ENCODE measurements at regions not wholly inside any gene's neighbourhood (a gene's known extent, or its start where the extent isn't known, plus 50 kb on each side); places are given as distances from the start of the nearest gene placed in this dataset.
"Not testable (repeated sequence)": the region's sequence is repeated elsewhere in the genome, so short reads cannot be mapped to it uniquely, and the experiment has no call there.

DNA sequence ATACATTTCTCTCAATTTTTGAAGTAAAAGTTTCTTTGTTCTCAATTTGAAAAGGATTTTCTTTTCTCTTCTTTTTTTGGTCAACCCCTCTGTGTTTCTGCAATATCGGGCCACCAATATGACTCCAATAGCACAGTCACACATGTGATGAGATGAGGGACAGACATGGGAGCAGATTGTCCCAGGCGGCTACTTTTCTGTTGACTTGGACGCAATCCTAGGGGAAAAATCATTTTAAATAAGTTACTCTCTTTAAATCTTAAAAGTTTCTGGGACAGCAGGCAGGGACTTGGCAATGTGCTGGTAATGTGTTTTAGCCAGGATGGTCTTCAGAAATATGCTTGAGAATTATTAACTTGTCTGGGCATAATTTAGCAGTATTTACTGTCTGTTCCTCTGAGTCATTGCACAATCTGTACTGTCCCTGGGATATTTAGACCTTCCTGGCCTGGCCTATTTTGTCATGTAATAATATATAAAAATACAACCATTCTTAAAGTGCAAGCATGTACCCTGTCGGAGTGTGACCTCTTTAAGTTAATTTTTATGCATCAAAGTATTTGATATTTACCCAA lies 388.5 kb upstream of the FANCL start:
- no peak for DNase-seq (ENCODE audit: low read depth)

GRCh38 chr2:58620896-58621295 lies 379.8 kb upstream of the FANCL start:
- no peak for DNase-seq (ENCODE audit: low read depth)

DNA sequence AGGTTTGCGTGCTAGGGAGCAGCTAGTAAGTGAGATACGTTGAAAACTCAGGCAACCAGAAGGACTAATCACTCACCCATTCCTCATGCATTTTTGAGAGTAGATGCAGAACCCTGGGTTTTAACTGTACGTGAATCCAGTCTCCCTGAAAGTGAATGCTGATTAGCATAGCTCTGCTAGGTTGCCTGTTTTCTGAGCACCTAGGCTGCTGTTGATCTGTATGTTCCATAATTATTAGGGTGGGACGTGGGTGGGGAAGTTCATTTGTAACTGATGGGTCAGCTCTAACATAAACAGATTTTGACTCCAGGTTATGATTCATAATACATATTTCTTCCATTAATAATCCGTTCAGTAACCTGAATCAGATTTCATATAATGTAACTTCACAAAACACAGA lies 379.0 kb upstream of the FANCL start:
- peak; percentile 7 for DNase-seq (ENCODE audit: low read depth)

DNA sequence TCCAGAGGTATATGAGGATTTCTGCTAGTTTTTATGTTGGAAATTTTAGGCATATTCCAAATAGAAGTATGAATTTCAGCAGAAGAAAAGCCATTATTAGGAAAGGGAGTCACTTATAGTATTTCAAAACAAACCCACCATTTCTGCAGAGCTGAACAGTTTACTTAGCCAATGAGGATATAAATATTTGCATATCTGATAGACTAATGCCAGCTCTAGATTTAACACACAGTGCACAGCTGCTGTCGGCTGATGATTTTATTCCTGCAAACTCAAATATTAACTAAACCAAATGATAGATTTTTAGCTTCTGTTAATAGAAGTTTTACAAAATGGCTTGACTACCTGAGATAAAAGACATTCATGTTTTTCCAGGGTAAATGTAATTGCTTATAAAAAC lies 375.8 kb upstream of the FANCL start:
- DNase-seq (ENCODE audit: low read depth): no peak

- DNase-seq (ENCODE audit: low read depth): no peak
Observed at GRCh38 chr2:58614219-58614618, 373.1 kb upstream of the FANCL start.

DNA sequence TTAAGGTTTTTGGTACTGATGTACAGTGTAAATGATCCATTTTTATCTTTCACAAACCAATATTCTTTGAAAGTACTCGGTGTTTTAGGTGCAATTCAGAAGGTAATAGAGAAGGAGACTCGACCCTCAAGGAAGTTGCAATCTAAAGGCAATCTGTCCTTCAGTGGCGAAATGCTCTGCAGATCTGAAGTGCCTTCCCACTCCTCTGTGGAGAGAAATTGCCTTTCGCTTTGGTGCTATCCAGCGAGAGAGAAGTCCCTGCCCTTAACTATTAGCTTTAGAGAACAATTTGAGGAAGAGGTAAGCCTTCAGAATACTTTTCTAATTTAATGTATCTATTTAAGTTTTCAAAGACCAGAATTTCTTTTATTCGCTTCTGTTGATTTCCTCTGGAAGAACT lies 371.8 kb upstream of the FANCL start:
- no peak for DNase-seq (ENCODE audit: low read depth)

DNA sequence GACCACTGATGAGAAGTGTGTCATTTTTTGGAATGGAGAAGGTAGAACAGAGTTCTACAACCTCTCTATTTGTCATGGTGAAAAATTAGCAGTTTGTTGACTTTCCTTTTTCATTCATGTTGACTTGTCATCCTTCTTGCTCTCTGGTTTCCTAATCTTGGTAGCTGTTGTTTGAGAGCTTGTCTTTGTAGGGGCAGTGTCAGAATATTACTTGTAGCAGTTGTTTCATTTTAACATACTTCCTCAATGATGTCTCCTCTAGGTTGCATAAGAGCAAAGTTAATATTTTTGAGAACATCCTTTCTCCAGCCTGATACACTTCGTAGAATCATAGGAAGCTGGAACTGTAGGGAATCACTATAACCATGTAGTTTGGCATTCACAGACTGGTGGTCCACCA lies 368.2 kb upstream of the FANCL start:
- DNase-seq (ENCODE audit: low read depth): no peak

- DNase-seq (ENCODE audit: low read depth): no peak
Observed at GRCh38 chr2:58608146-58608545, 367.0 kb upstream of the FANCL start.

DNA sequence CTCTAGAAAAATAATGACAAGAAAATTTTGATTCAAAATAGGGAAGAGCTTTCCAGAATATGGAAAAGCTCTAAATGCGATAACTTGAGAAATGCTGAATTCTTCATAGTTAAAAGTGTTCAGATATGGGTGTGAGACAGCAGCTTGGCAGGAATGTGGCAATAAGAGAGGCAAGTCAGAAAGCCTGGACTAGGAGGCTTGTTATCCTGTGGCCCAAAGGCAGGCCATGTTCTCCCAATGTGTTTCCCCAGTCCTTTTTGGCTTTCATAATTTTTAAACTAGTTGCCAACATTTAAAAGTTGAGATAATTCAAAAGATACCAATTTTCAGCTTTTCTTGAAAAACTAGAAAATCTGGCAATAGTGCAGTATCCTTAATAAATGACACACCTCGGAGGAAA lies 366.3 kb upstream of the FANCL start:
- no peak for DNase-seq (ENCODE audit: low read depth)

DNA sequence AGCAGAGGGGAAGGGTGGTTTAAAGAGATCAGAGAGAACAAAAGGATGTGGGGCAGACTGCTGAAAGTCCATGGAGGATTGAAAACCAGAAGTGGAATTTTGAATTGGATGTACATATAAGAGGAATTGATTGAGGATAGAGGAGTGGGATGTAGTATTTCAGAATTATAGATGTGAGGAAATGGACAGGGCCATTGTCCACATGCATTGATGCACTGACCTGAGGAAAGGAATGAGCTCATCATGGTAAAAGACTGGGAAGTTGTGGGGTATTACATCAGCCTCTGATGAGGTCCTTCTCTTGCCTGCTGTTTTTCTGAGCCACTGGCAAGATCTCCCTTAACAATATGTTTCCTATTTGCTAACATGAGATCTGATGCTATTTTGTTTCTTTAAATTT lies 365.7 kb upstream of the FANCL start:
- no peak for DNase-seq (ENCODE audit: low read depth)

GRCh38 chr2:58604096-58604495 lies 363.0 kb upstream of the FANCL start:
- DNase-seq (ENCODE audit: low read depth): no peak

DNA sequence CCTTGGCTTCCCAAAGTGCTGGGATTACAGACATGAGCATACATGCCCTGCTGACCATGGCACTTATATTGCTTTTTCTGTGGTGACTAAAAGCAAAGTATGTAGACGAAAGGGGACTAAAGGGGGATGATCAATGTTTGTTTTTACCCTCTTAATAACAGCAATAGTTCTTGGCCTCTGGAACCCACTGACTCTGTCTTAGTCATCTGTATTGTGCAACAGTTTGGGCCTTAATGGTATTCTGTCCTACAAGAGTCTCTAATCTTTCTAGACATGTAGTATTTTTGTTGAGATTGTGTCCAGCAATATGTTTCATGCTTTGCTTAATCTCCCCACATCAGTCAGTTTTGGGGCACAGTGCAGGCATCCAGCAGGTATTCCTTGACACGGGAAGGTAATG lies 359.9 kb upstream of the FANCL start:
- DNase-seq (ENCODE audit: low read depth): peak; percentile 7

DNA sequence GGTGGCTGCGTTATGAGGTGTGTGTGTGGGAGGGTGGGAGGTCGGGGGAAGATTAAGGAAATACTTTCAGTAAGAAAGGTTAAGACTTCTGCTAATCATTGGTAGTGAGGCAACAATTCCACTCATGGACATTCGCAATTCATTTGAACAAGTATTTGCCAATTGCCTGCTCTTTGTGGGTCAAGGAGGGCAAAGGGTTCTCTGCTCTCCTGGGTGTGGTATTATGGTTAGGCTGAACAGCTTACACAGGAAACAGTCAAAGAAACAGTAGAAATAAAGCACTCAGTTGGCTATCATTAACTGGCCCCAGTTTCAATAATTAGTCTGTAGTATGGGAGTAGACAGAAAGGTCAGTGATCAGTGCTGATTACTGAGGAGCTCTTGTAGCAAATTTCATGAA lies 357.0 kb upstream of the FANCL start:
- DNase-seq (ENCODE audit: low read depth): no peak

DNA sequence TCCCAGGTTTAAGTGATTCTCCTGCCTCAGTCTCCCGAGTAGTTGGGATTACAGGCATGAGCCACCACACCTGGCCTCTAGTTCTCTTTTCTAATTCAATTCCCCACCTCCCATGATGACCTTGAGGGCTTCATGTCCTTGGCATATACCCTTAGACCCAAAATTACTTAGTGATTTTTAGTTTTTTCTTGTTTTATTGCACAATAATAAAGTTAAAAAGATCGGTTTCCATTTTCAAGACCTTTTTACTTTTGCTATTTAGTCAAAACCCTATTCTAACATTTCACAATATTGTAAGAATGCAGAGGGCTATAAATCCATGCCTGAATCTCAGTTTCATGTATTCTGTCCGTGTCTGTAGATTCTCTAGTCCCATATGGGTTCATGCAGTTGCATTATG lies 354.6 kb upstream of the FANCL start:
- no peak for DNase-seq (ENCODE audit: low read depth)

- no peak for DNase-seq (ENCODE audit: low read depth)
Observed at GRCh38 chr2:58594762-58595161, 353.6 kb upstream of the FANCL start.

DNA sequence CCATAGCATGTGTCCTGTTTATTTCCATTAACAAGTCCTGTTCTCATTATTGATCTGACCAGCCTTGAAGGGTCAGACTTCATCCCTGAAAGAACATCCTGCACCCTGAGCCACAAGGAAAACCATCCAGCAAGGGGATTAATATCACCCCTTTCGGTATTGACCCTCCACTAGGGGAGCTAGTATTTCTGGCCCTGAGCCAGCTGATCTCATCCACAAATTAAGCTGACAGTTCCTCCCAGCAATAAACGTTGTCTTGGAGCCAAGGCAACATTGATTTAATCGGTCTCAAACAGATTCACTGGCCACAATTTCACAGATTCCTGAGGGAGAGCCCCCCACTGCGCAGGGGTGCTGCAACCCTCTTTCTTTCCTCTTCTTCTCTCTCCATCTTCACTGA lies 353.1 kb upstream of the FANCL start:
- peak; percentile 51 for DNase-seq (ENCODE audit: low read depth)

DNA sequence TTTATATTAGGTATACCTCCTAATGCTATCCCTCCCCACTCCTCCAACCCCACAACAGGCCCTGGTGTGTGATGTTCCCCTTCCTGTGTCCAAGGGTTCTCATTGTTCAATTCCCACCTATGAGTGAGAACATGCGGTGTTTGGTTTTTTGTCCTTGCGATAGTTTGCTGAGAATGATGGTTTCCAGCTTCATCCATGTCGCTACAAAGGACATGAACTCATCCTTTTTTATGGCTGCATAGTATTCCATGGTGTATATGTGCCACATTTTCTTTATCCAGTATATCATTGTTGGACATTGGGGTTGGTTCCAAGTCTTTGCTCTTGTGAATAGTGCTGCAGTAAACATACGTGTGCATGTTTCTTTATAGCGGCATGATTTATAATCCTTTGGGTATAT lies 345.1 kb upstream of the FANCL start:
- not testable (repeated sequence) for DNase-seq (ENCODE audit: low read depth)

GRCh38 chr2:58585233-58585632 lies 344.1 kb upstream of the FANCL start:
- no peak for DNase-seq (ENCODE audit: low read depth)

DNA sequence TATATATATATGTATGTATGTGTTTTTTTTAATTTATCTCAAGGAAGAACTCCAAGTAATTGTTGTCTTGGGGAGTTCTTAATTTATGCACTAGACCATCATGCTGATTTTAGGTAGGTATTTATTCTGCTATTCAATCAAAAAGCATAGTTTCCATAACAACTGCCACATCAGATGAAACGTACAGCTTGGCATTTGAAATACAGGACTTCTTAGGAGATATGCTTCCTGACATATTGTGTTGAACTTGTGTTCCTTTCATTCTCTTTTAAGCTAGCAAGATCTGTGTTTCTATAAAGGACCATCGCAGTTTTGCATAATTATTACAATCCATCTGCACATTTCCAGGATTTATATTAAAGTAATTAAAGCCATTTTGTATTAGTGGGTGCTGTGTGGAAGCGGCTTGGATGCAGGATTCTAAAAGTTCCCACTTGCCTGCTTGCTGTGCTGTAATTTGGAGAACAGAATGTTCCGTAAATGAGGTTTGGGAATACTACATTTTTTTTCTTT lies 343.5 kb upstream of the FANCL start:
- DNase-seq (ENCODE audit: low read depth): no peak

DNA sequence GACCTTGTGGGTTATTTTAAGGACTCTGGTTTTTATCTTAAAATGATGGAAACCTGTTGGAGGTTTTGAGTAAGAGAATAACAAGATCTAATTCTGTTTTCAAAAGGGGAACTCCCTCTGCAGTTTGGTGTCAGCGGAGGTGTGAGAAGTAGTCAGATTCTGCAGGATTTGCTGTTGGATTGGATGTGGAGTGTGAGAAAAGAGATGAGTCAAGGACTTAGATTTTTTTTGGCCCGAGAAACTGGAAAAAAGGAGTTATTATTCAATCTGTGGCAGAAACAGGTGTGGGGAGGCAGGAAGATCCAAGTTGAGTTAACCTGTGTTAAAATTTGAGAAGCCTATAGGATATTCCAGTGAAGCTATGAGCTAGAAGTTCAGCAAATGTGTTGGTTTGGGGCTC lies 337.2 kb upstream of the FANCL start:
- no peak for DNase-seq (ENCODE audit: low read depth)

DNA sequence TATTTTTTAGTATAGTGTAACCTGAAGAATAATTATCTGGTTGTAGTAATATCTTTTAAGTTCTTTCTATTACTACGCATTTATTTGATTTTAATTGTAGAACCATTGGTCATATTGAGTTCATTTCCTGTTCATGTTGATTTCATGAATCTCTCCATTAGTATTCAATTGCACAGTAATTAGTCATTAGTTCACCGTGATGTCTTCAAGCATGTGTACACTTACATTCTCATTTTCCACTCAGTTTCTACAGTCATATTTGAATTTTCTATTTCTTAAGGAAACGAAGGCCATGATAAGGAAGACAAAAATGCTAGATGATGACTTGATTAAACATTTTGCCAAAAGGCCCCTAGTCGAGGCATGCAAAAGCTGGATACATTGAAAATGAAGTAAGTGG lies 333.7 kb upstream of the FANCL start:
- DNase-seq (ENCODE audit: low read depth): no peak

DNA sequence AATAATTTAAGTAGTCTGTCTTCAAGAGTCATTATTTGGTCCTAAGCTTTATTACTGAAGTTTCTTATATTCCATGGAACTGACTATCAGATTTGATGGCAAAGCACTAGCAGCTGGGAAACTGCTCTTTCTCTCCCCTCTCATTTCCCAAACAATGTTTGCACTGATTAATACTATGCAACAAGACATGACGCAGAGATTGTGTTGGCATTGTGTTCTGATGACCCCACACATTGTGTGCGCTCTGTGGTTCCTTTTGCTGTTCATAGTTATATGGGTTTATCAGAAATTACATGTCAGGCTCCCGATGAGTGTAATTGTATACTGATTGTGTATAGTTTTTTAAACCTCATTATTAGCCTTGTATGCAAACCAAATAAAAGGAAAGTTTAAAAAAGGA lies 331.6 kb upstream of the FANCL start:
- DNase-seq (ENCODE audit: low read depth): no peak

DNA sequence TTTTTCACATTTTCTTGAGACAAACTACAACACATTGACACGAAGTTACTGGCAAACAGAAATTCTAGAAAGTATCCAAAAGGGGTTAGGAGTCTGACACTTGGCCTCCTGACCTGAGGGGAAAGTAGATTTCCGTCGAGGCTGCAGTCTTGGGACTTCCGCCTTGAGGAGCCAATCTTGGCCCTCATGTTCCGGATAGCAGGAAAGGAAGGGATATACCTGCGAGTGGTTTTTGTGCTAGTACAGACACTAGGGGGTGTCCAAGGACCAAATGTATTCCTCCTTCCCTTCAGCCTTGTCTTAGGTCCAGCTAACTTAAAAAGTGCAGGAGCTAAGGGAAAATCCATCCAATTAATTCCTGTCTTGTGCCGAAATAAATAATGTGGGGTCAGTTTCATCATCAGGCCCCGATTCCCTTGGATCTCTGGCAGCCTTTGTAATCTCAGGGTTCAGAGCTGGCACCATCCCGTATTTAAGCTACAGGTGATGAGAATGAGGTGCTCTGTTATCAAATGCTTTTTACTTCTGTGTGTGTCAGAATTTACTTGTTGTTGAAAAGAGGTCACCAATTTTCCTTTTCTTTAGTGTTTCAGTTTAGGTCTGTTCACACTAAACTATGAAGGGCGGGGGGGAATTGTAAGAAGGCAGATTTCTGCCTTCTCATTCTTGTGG lies 330.2 kb upstream of the FANCL start:
- peak; percentile 73 for DNase-seq (ENCODE audit: low read depth)
